Heart right ventricle (tissue), 16 donors: ENCODE measurements at regions not wholly inside any gene's neighbourhood (a gene's known extent, or its start where the extent isn't known, plus 50 kb on each side); places are given as distances from the start of the nearest gene placed in this dataset.

Experiments used
- ATAC-seq, 8 donors: fragments of 200-7000 bp; cut with Tn5 transposase; one replicate each; pipeline ENCODE4 v1.9.1; 2020; ENCODE audit warnings: mild to moderate bottlenecking in 8 of 8, moderate library complexity in 8 of 8, moderate number of reproducible peaks in 1 of 8
- DNase-seq, 2 donors: peaks; one replicate each; pipeline ENCODE4 v3.0.0-alpha.2; 2020
- H3K27ac ChIP-seq, 10 donors: fragments of 200-600 bp; sonication (generic) in 2 of 10; one replicate each; pipeline versions ENCODE4 v1.5.0 to v1.8.0; 2020 to 2022; ENCODE audit warnings: mild to moderate bottlenecking in 3 of 10
- H3K27me3 ChIP-seq, 7 donors: fragments of 200-600 bp; one replicate each; pipeline ENCODE4 v1.8.0; 2021 to 2022; ENCODE audit warnings: mild to moderate bottlenecking in 2 of 7
- H3K36me3 ChIP-seq, 9 donors: fragments of 200-600 bp; sonication (generic) in 1 of 9; one replicate each; pipeline versions ENCODE4 v1.5.0 to v1.8.0; 2020 to 2022; ENCODE audit warnings: mild to moderate bottlenecking in 2 of 9
- H3K4me1 ChIP-seq, 9 donors: fragments of 200-600 bp; sonication (generic) in 1 of 9; one replicate each; pipeline versions ENCODE4 v1.5.0 to v1.8.0; 2020 to 2022; ENCODE audit warnings: mild to moderate bottlenecking in 4 of 9
- H3K4me3 ChIP-seq, 10 donors: fragments of 200-600 bp; sonication (generic) in 2 of 10; one replicate each; pipeline versions ENCODE4 v1.5.0 to v1.8.0; 2020 to 2022; ENCODE audit warnings: mild to moderate bottlenecking in 7 of 10, moderate library complexity in 2 of 10
- H3K9me3 ChIP-seq, 11 donors: fragments of 200-600 bp in 10 of 11; sonication (generic) in 2 of 11; one replicate each; pipeline versions ENCODE4 v1.5.0 to v1.8.0; 2013 to 2022; ENCODE audit warnings: mild to moderate bottlenecking in 2 of 11, control low read depth in 1 of 11, moderate library complexity in 1 of 11
- WGBS, 2 donors: extraction: QIAGEN DNeasy Blood & Tissue Kit; methylation state at CpG; one replicate each; pipeline ENCODE4 v1.1.7; 2013; ENCODE audit warnings: inconsistent platforms in 1 of 2; 5-methylcytosine and 5-hydroxymethylcytosine counted together
- intact Hi-C, 10 donors: fragments of 100-400 bp; cut with DNase I; formaldehyde crosslinking; loops; one replicate each; pipeline versions ENCODE4 v1.11.1 to v1.14.2; 2022
- TF ChIP-seq, protein P1 (sequence below), 9 donors: fragments of 200-600 bp; sonication (generic) in 2 of 9; IDR thresholded peaks; one replicate each; pipeline versions ENCODE4 v1.5.0 to v1.8.0; 2021 to 2022; ENCODE audit warnings: antibody characterized with exemption in 9 of 9, mild to moderate bottlenecking in 5 of 9, moderate library complexity in 1 of 9
- donor health status: Arrhythmogenic right ventricular cardiomyopathy.
- donor health status: ischemic (EF 13 %, LVEDD 7.1; RV severe dilation, severe dysfunction).
- donor health status: healthy with polysubstance abuse.
- donor health status: DM: no; HTN: yes; CAD: no.
- donor health status: DM: no; HTN: no; CAD: no.
- donor health status: ischemic (EF 25% LVEDD 6.9; RV normal size, moderate dysfunction).
- donor health status: ischemic (EF 25% LVEDD 5.7; RV mildly dilated, moderate dysfunction).
- donor health status: healthy.
- donor health status: DM: yes; HTN: yes; CAD: no.
- donor health status: Ischemic cardiomyopathy.
- donor health status: ischemic (EF 35%, LVEDD 5.7; RV mildly dilated, moderate dysfunction).
- donor health status: nonischemic (EF 11% LVEDD 7.7; RV severe dilation, severe dysfunction).
- donor health status: DM: yes; HTN: yes; CAD: no.
- donor health status: PGD.
- donor health status: ischemic (EF 29% LVEDD 5.4; RV normal size, mild dysfunction).
- donor health status: nonischemic (EF 23%, LVEDD 6.1; RV moderate dilation, normal function).

DNA sequence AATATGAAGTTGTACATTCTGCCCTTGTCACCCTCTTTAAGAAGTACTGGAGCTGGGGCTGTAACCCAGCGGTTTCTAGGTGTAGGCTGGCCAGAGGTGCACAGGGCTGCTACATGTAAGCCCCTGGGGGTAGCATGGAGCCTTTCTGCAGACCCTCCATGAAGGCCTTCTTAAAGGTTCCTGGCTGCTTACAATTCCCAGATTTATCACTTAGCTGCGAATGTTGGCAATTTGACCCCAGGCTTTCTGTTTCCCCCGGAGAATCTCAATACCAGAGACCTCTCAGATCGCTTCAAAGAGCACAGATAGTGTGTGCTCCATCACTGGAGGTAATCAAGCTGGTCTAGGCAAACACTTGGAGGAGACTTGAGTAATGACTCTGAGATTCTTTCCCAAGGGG, 309.4 kb downstream of the CBLN1 start:
- WGBS, 2 donors = 81 to 97% methylated on average over 4 of the region's 4 CpGs
- Histone ChIP-seq H3K27ac (no peak overlapping the region), H3K36me3 (no peaks in the 10 kb centered on the region), H3K4me3 (no peak overlapping the region), H3K4me1 (no peaks in the 10 kb centered on the region), H3K9me3 (peaks cover 0 to 4% (median 0%) of the 10 kb centered on the region in 11 donors), H3K27me3 (no peaks in the 10 kb centered on the region)
- intact Hi-C loops = no loop called here
- TF ChIP-seq, protein P1, sequence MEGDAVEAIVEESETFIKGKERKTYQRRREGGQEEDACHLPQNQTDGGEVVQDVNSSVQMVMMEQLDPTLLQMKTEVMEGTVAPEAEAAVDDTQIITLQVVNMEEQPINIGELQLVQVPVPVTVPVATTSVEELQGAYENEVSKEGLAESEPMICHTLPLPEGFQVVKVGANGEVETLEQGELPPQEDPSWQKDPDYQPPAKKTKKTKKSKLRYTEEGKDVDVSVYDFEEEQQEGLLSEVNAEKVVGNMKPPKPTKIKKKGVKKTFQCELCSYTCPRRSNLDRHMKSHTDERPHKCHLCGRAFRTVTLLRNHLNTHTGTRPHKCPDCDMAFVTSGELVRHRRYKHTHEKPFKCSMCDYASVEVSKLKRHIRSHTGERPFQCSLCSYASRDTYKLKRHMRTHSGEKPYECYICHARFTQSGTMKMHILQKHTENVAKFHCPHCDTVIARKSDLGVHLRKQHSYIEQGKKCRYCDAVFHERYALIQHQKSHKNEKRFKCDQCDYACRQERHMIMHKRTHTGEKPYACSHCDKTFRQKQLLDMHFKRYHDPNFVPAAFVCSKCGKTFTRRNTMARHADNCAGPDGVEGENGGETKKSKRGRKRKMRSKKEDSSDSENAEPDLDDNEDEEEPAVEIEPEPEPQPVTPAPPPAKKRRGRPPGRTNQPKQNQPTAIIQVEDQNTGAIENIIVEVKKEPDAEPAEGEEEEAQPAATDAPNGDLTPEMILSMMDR (IDR thresholded peaks at IDR 0.05) = no peak
- ATAC-seq (no peak), DNase-seq (no peak)

DNA sequence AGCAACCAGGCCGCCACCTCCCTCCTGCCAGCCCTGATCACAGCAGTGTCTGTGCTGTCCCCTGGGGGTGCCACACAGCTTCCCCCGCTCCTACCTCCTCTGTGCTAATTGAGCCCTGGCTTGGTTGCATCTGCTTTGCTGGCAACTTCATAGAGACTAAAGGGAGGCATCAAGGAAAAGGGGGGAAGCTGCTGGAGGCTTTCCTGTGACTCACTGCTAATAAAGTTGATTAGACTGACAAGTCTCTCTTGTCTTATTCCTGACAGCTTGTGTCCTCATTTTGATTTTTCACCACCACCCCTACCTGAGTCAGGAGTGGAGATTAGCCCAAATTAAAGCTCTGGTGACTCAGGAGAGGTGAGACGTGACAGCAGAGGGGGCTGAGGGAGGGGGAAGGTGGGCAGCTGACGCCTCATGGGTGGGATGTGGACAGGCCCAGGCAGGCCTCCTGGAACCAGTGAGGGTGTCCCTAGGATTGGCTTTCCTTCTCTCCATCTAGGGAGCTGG, 310.0 kb downstream of the CBLN1 start:
- Histone ChIP-seq H3K27me3 (no peaks in the 10 kb centered on the region), H3K9me3 (no peaks in the 10 kb centered on the region), H3K27ac (no peak overlapping the region), H3K4me1 (no peaks in the 10 kb centered on the region), H3K36me3 (no peaks in the 10 kb centered on the region), H3K4me3 (no peak overlapping the region)
- ATAC-seq = no peak
- DNase-seq = no peak
- intact Hi-C loops = no loop called here
- TF ChIP-seq, protein P1 (IDR thresholded peaks at IDR 0.05) = no peak
- 79 to 85% methylated on average over 4 of the region's 4 CpGs for WGBS, 2 donors

DNA sequence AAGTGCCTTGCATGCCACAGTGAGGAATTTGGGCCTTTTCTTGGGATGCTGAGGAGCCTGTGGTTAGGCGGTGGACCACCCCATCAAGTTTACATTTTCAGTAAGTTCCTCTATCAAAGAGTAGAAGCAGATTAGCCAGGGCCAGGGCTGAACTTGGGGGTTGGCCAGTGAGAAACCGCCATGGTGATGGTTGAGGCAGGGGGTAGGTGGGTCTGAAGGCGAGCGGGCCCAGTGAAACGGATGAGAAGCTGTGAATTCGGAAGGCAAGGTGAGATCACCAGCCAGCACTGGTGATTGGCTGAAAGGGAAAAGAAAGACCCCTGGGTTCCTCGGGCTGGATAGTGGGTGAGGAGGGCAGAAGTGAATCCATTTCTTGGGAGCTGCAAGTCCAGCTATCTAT, 311.4 kb downstream of the CBLN1 start:
- ATAC-seq = no peak
- Histone ChIP-seq H3K4me1 (no peaks in the 10 kb centered on the region), H3K27ac (no peak overlapping the region), H3K27me3 (no peaks in the 10 kb centered on the region), H3K9me3 (no peaks in the 10 kb centered on the region), H3K4me3 (no peak overlapping the region), H3K36me3 (no peaks in the 10 kb centered on the region)
- WGBS, 2 donors = 86 to 87% methylated on average over 7 of the region's 7 CpGs
- TF ChIP-seq, protein P1 (IDR thresholded peaks at IDR 0.05) = no peak
- intact Hi-C loops = no loop called here
- no peak for DNase-seq

DNA sequence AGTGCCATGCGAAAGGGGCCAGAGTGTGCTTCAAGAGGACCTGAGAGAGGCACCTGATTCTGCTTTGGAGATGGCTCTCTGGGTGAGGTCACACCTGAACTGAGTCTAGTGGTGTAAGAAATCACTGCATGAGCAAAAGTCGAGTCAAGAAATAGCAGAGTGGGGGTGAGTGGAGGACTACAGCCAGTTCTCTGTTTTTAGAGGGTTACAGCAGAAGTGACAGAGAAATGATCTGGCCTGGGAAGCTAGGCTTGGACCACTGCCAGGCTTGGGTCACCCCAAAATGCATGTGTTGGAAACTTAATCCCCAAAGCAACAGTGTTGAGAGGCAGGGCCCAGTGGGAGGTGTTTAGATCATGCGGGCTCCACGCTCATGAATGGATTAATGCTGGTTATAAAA, 312.0 kb downstream of the CBLN1 start:
- no peaks in the 10 kb centered on the region for H3K27me3 ChIP-seq
- H3K4me3 ChIP-seq = no peak overlapping the region
- TF ChIP-seq, protein P1 (IDR thresholded peaks at IDR 0.05) = no peak
- DNase-seq (no peak), ATAC-seq (no peak)
- no peaks in the 10 kb centered on the region for H3K36me3 ChIP-seq
- no peaks in the 10 kb centered on the region for H3K9me3 ChIP-seq
- no peaks in the 10 kb centered on the region for H3K4me1 ChIP-seq
- intact Hi-C loops = no loop called here
- no peak overlapping the region for H3K27ac ChIP-seq
- WGBS, 2 donors = 92 to 93% methylated on average over 4 of the region's 4 CpGs
